ENCODE measurements at regions not wholly inside any gene's neighbourhood (a gene's known extent, or its start where the extent isn't known, plus 50 kb on each side); places are given as distances from the start of the nearest gene placed in this dataset.
"Not testable (repeated sequence)": the region's sequence is repeated elsewhere in the genome, so short reads cannot be mapped to it uniquely, and the experiment has no call there.

- H3K4me1 ChIP-seq (ENCODE audit: insufficient read depth, low read length), result 0 out of 2 replicates have a peak, but pooled peaks cover 9% of the 10 kb centered on the region
- 100% methylated on average over 1 of the region's 2 CpGs for WGBS
- H3K27me3 ChIP-seq (ENCODE audit: insufficient read depth, low read length), result no peaks in the 10 kb centered on the region
- H3K9ac ChIP-seq (ENCODE audit: low read depth, low read length), result no peak overlapping the region
- no peaks in the 10 kb centered on the region for H3K36me3 ChIP-seq (ENCODE audit: insufficient read depth, low read length)
- H3K9me3 ChIP-seq (ENCODE audit: insufficient read depth, low read depth, low read length), result no peaks in the 10 kb centered on the region
- no peak overlapping the region for H3K4me3 ChIP-seq (ENCODE audit: low read length)
- no peak overlapping the region for H3K27ac ChIP-seq (ENCODE audit: low read depth, low read length)
Measured at GRCh38 chr2:154974041-154974440, 275.5 kb downstream of the KCNJ3 start.

GRCh38 chr2:154963511-154963910 is 265.0 kb downstream of the KCNJ3 start:
- H3K9me3 ChIP-seq (ENCODE audit: insufficient read depth, low read depth, low read length), result no peaks in the 10 kb centered on the region
- no peaks in the 10 kb centered on the region for H3K4me1 ChIP-seq (ENCODE audit: insufficient read depth, low read length)
- no peak overlapping the region for H3K27ac ChIP-seq (ENCODE audit: low read depth, low read length)
- WGBS, result 94% methylated on average over 1 of the region's 1 CpG
- no peak overlapping the region for H3K9ac ChIP-seq (ENCODE audit: low read depth, low read length)
- no peak overlapping the region for H3K4me3 ChIP-seq (ENCODE audit: low read length)
- no peaks in the 10 kb centered on the region for H3K36me3 ChIP-seq (ENCODE audit: insufficient read depth, low read length)
- H3K27me3 ChIP-seq (ENCODE audit: insufficient read depth, low read length), result no peaks in the 10 kb centered on the region

GRCh38 chr2:154961676-154962075 is 263.2 kb downstream of the KCNJ3 start:
- WGBS, result no CpG with 5 or more reads among the region's 2 CpGs
- no peaks in the 10 kb centered on the region for H3K27me3 ChIP-seq (ENCODE audit: insufficient read depth, low read length)
- H3K4me3 ChIP-seq (ENCODE audit: low read length), result no peak overlapping the region
- no peaks in the 10 kb centered on the region for H3K36me3 ChIP-seq (ENCODE audit: insufficient read depth, low read length)
- no peaks in the 10 kb centered on the region for H3K9me3 ChIP-seq (ENCODE audit: insufficient read depth, low read depth, low read length)
- H3K9ac ChIP-seq (ENCODE audit: low read depth, low read length), result no peak overlapping the region
- no peak overlapping the region for H3K27ac ChIP-seq (ENCODE audit: low read depth, low read length)
- H3K4me1 ChIP-seq (ENCODE audit: insufficient read depth, low read length), result no peaks in the 10 kb centered on the region

- WGBS, result 96% methylated on average over 2 of the region's 3 CpGs
- Histone ChIP-seq H3K4me1 (ENCODE audit: insufficient read depth, low read length) (no peaks in the 10 kb centered on the region), H3K27ac (ENCODE audit: low read depth, low read length) (no peak overlapping the region), H3K4me3 (ENCODE audit: low read length) (no peak overlapping the region), H3K36me3 (ENCODE audit: insufficient read depth, low read length) (no peaks in the 10 kb centered on the region), H3K9ac (ENCODE audit: low read depth, low read length) (no peak overlapping the region), H3K27me3 (ENCODE audit: insufficient read depth, low read length) (no peaks in the 10 kb centered on the region), H3K9me3 (ENCODE audit: insufficient read depth, low read depth, low read length) (no peaks in the 10 kb centered on the region)
Measured at GRCh38 chr2:154960802-154961583, 262.5 kb downstream of the KCNJ3 start.

- Histone ChIP-seq H3K36me3 (ENCODE audit: insufficient read depth, low read length) (no peaks in the 10 kb centered on the region), H3K27me3 (ENCODE audit: insufficient read depth, low read length) (no peaks in the 10 kb centered on the region), H3K27ac (ENCODE audit: low read depth, low read length) (no peak overlapping the region), H3K9ac (ENCODE audit: low read depth, low read length) (no peak overlapping the region), H3K4me3 (ENCODE audit: low read length) (no peak overlapping the region), H3K4me1 (ENCODE audit: insufficient read depth, low read length) (no peaks in the 10 kb centered on the region), H3K9me3 (ENCODE audit: insufficient read depth, low read depth, low read length) (no peaks in the 10 kb centered on the region)
- 91% methylated on average over 3 of the region's 4 CpGs for WGBS
Measured at GRCh38 chr2:154952346-154952980, 254.0 kb downstream of the KCNJ3 start.

GRCh38 chr2:154947416-154947815 is 248.9 kb downstream of the KCNJ3 start:
- H3K9me3 ChIP-seq (ENCODE audit: insufficient read depth, low read depth, low read length); H3K9ac ChIP-seq (ENCODE audit: low read depth, low read length); H3K27ac ChIP-seq (ENCODE audit: low read depth, low read length); H3K4me3 ChIP-seq (ENCODE audit: low read length); H3K36me3 ChIP-seq (ENCODE audit: insufficient read depth, low read length); H3K27me3 ChIP-seq (ENCODE audit: insufficient read depth, low read length): not testable (repeated sequence)
- WGBS, result 95% methylated on average over 16 of the region's 16 CpGs
- peaks cover 20% of the 10 kb centered on the region; the same call in 1 of the 2 replicates for H3K4me1 ChIP-seq (ENCODE audit: insufficient read depth, low read length)

GRCh38 chr2:154945984-154946383 is 247.5 kb downstream of the KCNJ3 start:
- no peak overlapping the region for H3K27ac ChIP-seq (ENCODE audit: low read depth, low read length)
- peaks cover 20% of the 10 kb centered on the region; the same call in 1 of the 2 replicates for H3K4me1 ChIP-seq (ENCODE audit: insufficient read depth, low read length)
- no peaks in the 10 kb centered on the region for H3K27me3 ChIP-seq (ENCODE audit: insufficient read depth, low read length)
- no peak overlapping the region for H3K9ac ChIP-seq (ENCODE audit: low read depth, low read length)
- no peaks in the 10 kb centered on the region for H3K36me3 ChIP-seq (ENCODE audit: insufficient read depth, low read length)
- WGBS, result 27% methylated on average over 1 of the region's 1 CpG
- H3K9me3 ChIP-seq (ENCODE audit: insufficient read depth, low read depth, low read length), result no peaks in the 10 kb centered on the region
- H3K4me3 ChIP-seq (ENCODE audit: low read length), result no peak overlapping the region

- peaks cover 18% of the 10 kb centered on the region; the same call in 1 of the 2 replicates for H3K4me1 ChIP-seq (ENCODE audit: insufficient read depth, low read length)
- H3K36me3 ChIP-seq (ENCODE audit: insufficient read depth, low read length), result no peaks in the 10 kb centered on the region
- H3K9me3 ChIP-seq (ENCODE audit: insufficient read depth, low read depth, low read length), result no peaks in the 10 kb centered on the region
- H3K27ac ChIP-seq (ENCODE audit: low read depth, low read length), result no peak overlapping the region
- H3K4me3 ChIP-seq (ENCODE audit: low read length), result no peak overlapping the region
- H3K9ac ChIP-seq (ENCODE audit: low read depth, low read length), result no peak overlapping the region
- H3K27me3 ChIP-seq (ENCODE audit: insufficient read depth, low read length), result no peaks in the 10 kb centered on the region
Measured at GRCh38 chr2:154941379-154941778, 242.9 kb downstream of the KCNJ3 start.

GRCh38 chr2:154934213-154934612 is 235.7 kb downstream of the KCNJ3 start:
- Histone ChIP-seq H3K27me3 (ENCODE audit: insufficient read depth, low read length) (no peaks in the 10 kb centered on the region), H3K4me1 (ENCODE audit: insufficient read depth, low read length) (no peaks in the 10 kb centered on the region), H3K36me3 (ENCODE audit: insufficient read depth, low read length) (no peaks in the 10 kb centered on the region), H3K9me3 (ENCODE audit: insufficient read depth, low read depth, low read length) (no peaks in the 10 kb centered on the region), H3K4me3 (ENCODE audit: low read length) (no peak overlapping the region), H3K9ac (ENCODE audit: low read depth, low read length) (no peak overlapping the region), H3K27ac (ENCODE audit: low read depth, low read length) (no peak overlapping the region)
- 100% methylated on average over 1 of the region's 1 CpG for WGBS

- no peaks in the 10 kb centered on the region for H3K9me3 ChIP-seq (ENCODE audit: insufficient read depth, low read depth, low read length)
- no peak overlapping the region for H3K4me3 ChIP-seq (ENCODE audit: low read length)
- H3K36me3 ChIP-seq (ENCODE audit: insufficient read depth, low read length), result no peaks in the 10 kb centered on the region
- no peaks in the 10 kb centered on the region for H3K4me1 ChIP-seq (ENCODE audit: insufficient read depth, low read length)
- no peak overlapping the region for H3K27ac ChIP-seq (ENCODE audit: low read depth, low read length)
- H3K27me3 ChIP-seq (ENCODE audit: insufficient read depth, low read length), result no peaks in the 10 kb centered on the region
- WGBS, result 87% methylated on average over 3 of the region's 3 CpGs
- H3K9ac ChIP-seq (ENCODE audit: low read depth, low read length), result no peak overlapping the region
Measured at GRCh38 chr2:154924531-154924930, 226.0 kb downstream of the KCNJ3 start.

- H3K27me3 ChIP-seq (ENCODE audit: insufficient read depth, low read length), result no peaks in the 10 kb centered on the region
- H3K9ac ChIP-seq (ENCODE audit: low read depth, low read length), result no peak overlapping the region
- H3K36me3 ChIP-seq (ENCODE audit: insufficient read depth, low read length), result no peaks in the 10 kb centered on the region
- H3K9me3 ChIP-seq (ENCODE audit: insufficient read depth, low read depth, low read length), result no peaks in the 10 kb centered on the region
- WGBS, result 89% methylated on average over 3 of the region's 3 CpGs
- H3K27ac ChIP-seq (ENCODE audit: low read depth, low read length), result no peak overlapping the region
- no peaks in the 10 kb centered on the region for H3K4me1 ChIP-seq (ENCODE audit: insufficient read depth, low read length)
- H3K4me3 ChIP-seq (ENCODE audit: low read length), result no peak overlapping the region
Measured at GRCh38 chr2:154914561-154914960, 216.1 kb downstream of the KCNJ3 start.

Measured in HUES64 (cell line).